A549 (cell line): ENCODE measurements at regions not wholly inside any gene's neighbourhood (a gene's known extent, or its start where the extent isn't known, plus 50 kb on each side); places are given as distances from the start of the nearest gene placed in this dataset.
"Not testable (repeated sequence)": the region's sequence is repeated elsewhere in the genome, so short reads cannot be mapped to it uniquely, and the experiment has no call there.

ENCODE experiments used
- ATAC-seq, 2 experiments: fragments of 200-7000 bp in 1 of 2; fragments of >200 bp in 1 of 2; cut with Nextera tagmentation in 1 of 2; cut with Tn5 transposase in 1 of 2; 3 replicates each; pipeline versions ENCODE4 v1.8.0 to v1.9.1; 2018 to 2020; ENCODE audit warnings: mild to moderate bottlenecking in 1 of 2, moderate library complexity in 1 of 2
- CTCF ChIA-PET: fragments of 300-600 bp; sonication (Branson Sonifier 250); formaldehyde crosslinking; extraction: SDS; loops from one replicate; lab custom pipeline; 2021; ENCODE audit warnings: antibody characterized with exemption, inconsistent platforms; lab: Yijun Ruan, JAX
- POLR2A ChIA-PET: fragments of 350-600 bp; formaldehyde crosslinking; extraction: SDS; loops from one replicate; lab custom pipeline; 2021; ENCODE audit warnings: antibody characterized with exemption, inconsistent platforms; lab: Yijun Ruan, JAX
- DNase-seq, 2 experiments: peaks; one replicate each; pipeline versions ENCODE4 v3.0.0 to v3.0.0-alpha.2; 2011 to 2016; ENCODE audit warnings: low read depth in 1 of 2, low spot score in 1 of 2
- FAIRE-seq: peaks from 2 replicates; lab custom pipeline; 2011; peaks lifted over from hg19 to GRCh38; lab: Jason Lieb, UNC
- H3K27ac ChIP-seq, 2 experiments: fragments of >200 bp; sonication (Bioruptor Twin); formaldehyde crosslinking; 3 replicates each; pipeline ENCODE4 v1.5.1; 2016 to 2017
- H3K4me1 ChIP-seq: fragments of >200 bp; sonication (Bioruptor Twin); formaldehyde crosslinking; 3 replicates; pipeline ENCODE4 v1.6.1; 2016
- H3K4me2 ChIP-seq: fragments of >200 bp; sonication (Bioruptor Twin); formaldehyde crosslinking; 3 replicates; pipeline ENCODE4 v1.6.1; 2016
- H3K4me3 ChIP-seq: fragments of >200 bp; sonication (Bioruptor Twin); formaldehyde crosslinking; 3 replicates; pipeline ENCODE4 v1.5.1; 2016
- H3K9me3 ChIP-seq: fragments of >200 bp; sonication (Bioruptor Twin); formaldehyde crosslinking; 3 replicates; pipeline ENCODE4 v1.6.1; 2016
- BCL3 ChIP-seq: fragments of >200 bp; sonication (Bioruptor Twin); formaldehyde crosslinking; IDR thresholded peaks from 3 replicates; pipeline ENCODE4 v1.6.1; 2016
- CBX2 ChIP-seq: fragments of 200-600 bp; sonication (generic); IDR thresholded peaks from 2 replicates; pipeline ENCODE4 v1.6.1; 2016; ENCODE audit warnings: low read depth, mild to moderate bottlenecking, borderline replicate concordance
- CBX8 ChIP-seq: fragments of 200-600 bp; sonication (generic); IDR thresholded peaks from 2 replicates; pipeline ENCODE4 v1.6.1; 2016
- CHD4 ChIP-seq: fragments of 200-600 bp; sonication (generic); IDR thresholded peaks from 2 replicates; pipeline ENCODE4 v1.6.1; 2016; ENCODE audit warnings: antibody characterized with exemption, mild to moderate bottlenecking, borderline replicate concordance
- EHF ChIP-seq: fragments of 250-450 bp; sonication (Bioruptor Pico); IDR thresholded peaks from 2 replicates; pipeline ENCODE4 v1.5.0; 2020; ENCODE audit warnings: mild to moderate bottlenecking
- EP300 ChIP-seq, 2 experiments: fragments of >200 bp; sonication (Bioruptor Twin); formaldehyde crosslinking; IDR thresholded peaks; 2 replicates in 1 of 2; 3 replicates in 1 of 2; pipeline ENCODE4 v1.6.1; 2016 to 2017
- ESRRA ChIP-seq: fragments of 150-350 bp; IDR thresholded peaks from 2 replicates; pipeline ENCODE4 v1.6.1; 2014; ENCODE audit warnings: mild to moderate bottlenecking, low read length, borderline replicate concordance
- FOSL2 ChIP-seq, 2 experiments: fragments of 450-650 bp in 1 of 2; fragments of >200 bp in 1 of 2; sonication (Bioruptor Twin) in 1 of 2; formaldehyde crosslinking; IDR thresholded peaks; 2 replicates each; pipeline versions ENCODE4 v1.5.0 to v1.6.1; 2016 to 2020; ENCODE audit warnings: mild to moderate bottlenecking in 1 of 2, moderate library complexity in 1 of 2
- HDAC2 ChIP-seq: fragments of 200-600 bp; sonication (generic); IDR thresholded peaks from 2 replicates; pipeline ENCODE4 v1.6.1; 2016
- HEYL ChIP-seq: fragments of 250-450 bp; sonication (Bioruptor Pico); IDR thresholded peaks from 2 replicates; pipeline ENCODE4 v1.8.0; 2021; ENCODE audit warnings: mild to moderate bottlenecking, moderate library complexity
- HOXA7 ChIP-seq: fragments of 250-450 bp; sonication (Bioruptor Pico); IDR thresholded peaks from 2 replicates; pipeline ENCODE4 v1.5.0; 2020; ENCODE audit warnings: mild to moderate bottlenecking, moderate library complexity
- HOXB13 ChIP-seq: fragments of 250-450 bp; sonication (Bioruptor Pico); IDR thresholded peaks from 2 replicates; pipeline ENCODE4 v1.5.0; 2020; ENCODE audit warnings: low read depth, mild to moderate bottlenecking, moderate library complexity
- NPAS2 ChIP-seq: fragments of 250-450 bp; sonication (Bioruptor Pico); IDR thresholded peaks from 2 replicates; pipeline ENCODE4 v1.8.0; 2022; ENCODE audit warnings: mild to moderate bottlenecking, moderate library complexity, borderline replicate concordance
- POLR2A ChIP-seq: IDR thresholded peaks from 2 replicates; pipeline ENCODE4 v1.6.1; 2012; ENCODE audit warnings: mild to moderate bottlenecking, low read length
- TFCP2L1 ChIP-seq: fragments of 250-450 bp; sonication (Bioruptor Pico); IDR thresholded peaks from 2 replicates; pipeline ENCODE4 v1.5.0; 2021; ENCODE audit warnings: mild to moderate bottlenecking
- TP53 ChIP-seq: fragments of 250-450 bp; sonication (Bioruptor Pico); IDR thresholded peaks from 2 replicates; pipeline ENCODE4 v1.5.0; 2021; ENCODE audit warnings: mild to moderate bottlenecking, moderate library complexity
- USF2 ChIP-seq: fragments of 450-650 bp; IDR thresholded peaks from 2 replicates; pipeline ENCODE4 v1.6.1; 2014; ENCODE audit warnings: antibody characterized with exemption
- ZC3H11A ChIP-seq: fragments of 450-650 bp; IDR thresholded peaks from 2 replicates; pipeline ENCODE4 v1.6.1; 2014; ENCODE audit warnings: antibody characterized with exemption, mild to moderate bottlenecking
- ZNF302 ChIP-seq: fragments of 250-450 bp; sonication (Bioruptor Pico); IDR thresholded peaks from 2 replicates; pipeline ENCODE4 v1.9.0; 2021; ENCODE audit warnings: inconsistent platforms, mild to moderate bottlenecking, moderate library complexity
- ZSCAN20 ChIP-seq: fragments of 250-450 bp; sonication (Bioruptor Pico); IDR thresholded peaks from 2 replicates; pipeline ENCODE4 v1.8.0; 2022; ENCODE audit warnings: mild to moderate bottlenecking, moderate library complexity
- WGBS: methylation state at CpG from one replicate; pipeline ENCODE4 v1.1.6; 2017; ENCODE audit errors: missing lambda C conversion rate; 5-methylcytosine and 5-hydroxymethylcytosine counted together
- TF ChIP-seq, protein P1 (sequence below): IDR thresholded peaks from 2 replicates; pipeline ENCODE4 v1.6.1; 2012
- TF ChIP-seq, protein P2 (sequence below): IDR thresholded peaks from 2 replicates; pipeline ENCODE4 v1.6.1; 2012

- Histone ChIP-seq H3K4me1 (no peaks in the 10 kb centered on the region), H3K27ac (no peak overlapping the region), H3K4me3 (no peak overlapping the region), H3K9me3 (no peaks in the 10 kb centered on the region; the same call in 2 of the 3 replicates), H3K4me2 (no peak overlapping the region)
- FAIRE-seq, result no peak
- DNase-seq, result no peak
- ChIA-PET POLR2A (no interaction called here), CTCF (no interaction called here)
- WGBS, result 84% methylated on average over 6 of the region's 6 CpGs
- TF ChIP-seq HOXB13 (CRISPR knock-in tag) (no peak), BCL3 (no peak), TFCP2L1 (CRISPR knock-in tag) (no peak), USF2 (no peak), ESRRA (no peak), CBX2 (no peak), CHD4 (no peak), EHF (CRISPR knock-in tag) (no peak), ZC3H11A (no peak), ZSCAN20 (no peak), HEYL (no peak), ZNF302 (CRISPR knock-in tag) (no peak)
- TF ChIP-seq, protein P1, sequence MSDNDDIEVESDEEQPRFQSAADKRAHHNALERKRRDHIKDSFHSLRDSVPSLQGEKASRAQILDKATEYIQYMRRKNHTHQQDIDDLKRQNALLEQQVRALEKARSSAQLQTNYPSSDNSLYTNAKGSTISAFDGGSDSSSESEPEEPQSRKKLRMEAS, result no peak
- ATAC-seq, result no peak
These were observed 124.9 kb downstream of the B3GNT2 start for GRCh38 chr2:62320657-62321357.

- H3K27ac ChIP-seq, H3K4me1 ChIP-seq, H3K9me3 ChIP-seq, DNase-seq, POLR2A ChIA-PET, FAIRE-seq, ATAC-seq, CTCF ChIA-PET, H3K4me3 ChIP-seq, H3K4me2 ChIP-seq: not testable (repeated sequence)
- 86% methylated on average over 2 of the region's 2 CpGs for WGBS
These were observed 124.2 kb downstream of the B3GNT2 start for GRCh38 chr2:62320137-62320536.

- no peaks in the 10 kb centered on the region for H3K4me1 ChIP-seq
- POLR2A ChIA-PET, result no interaction called here
- no peaks in the 10 kb centered on the region for H3K9me3 ChIP-seq
- H3K27ac ChIP-seq, result no peak overlapping the region
- TF ChIP-seq EP300 (IDR thresholded peaks at IDR 0.05) (no peak), FOSL2 (IDR thresholded peaks at IDR 0.05) (no peak), FOSL2 (CRISPR knock-in tag; IDR thresholded peaks at IDR 0.05) (no peak), POLR2A (no peak), HOXA7 (CRISPR knock-in tag) (no peak), CBX8 (no peak), TP53 (CRISPR knock-in tag) (no peak), HDAC2 (no peak), NPAS2 (CRISPR knock-in tag) (no peak)
- TF ChIP-seq, protein P2, sequence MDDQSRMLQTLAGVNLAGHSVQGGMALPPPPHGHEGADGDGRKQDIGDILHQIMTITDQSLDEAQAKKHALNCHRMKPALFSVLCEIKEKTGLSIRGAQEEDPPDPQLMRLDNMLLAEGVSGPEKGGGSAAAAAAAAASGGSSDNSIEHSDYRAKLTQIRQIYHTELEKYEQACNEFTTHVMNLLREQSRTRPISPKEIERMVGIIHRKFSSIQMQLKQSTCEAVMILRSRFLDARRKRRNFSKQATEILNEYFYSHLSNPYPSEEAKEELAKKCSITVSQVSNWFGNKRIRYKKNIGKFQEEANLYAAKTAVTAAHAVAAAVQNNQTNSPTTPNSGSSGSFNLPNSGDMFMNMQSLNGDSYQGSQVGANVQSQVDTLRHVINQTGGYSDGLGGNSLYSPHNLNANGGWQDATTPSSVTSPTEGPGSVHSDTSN, result no peak
- TF ChIP-seq, all 56 proteins: peak for 0
- Histone ChIP-seq H3K4me2 (no peak overlapping the region), H3K4me3 (no peak overlapping the region)
- DNase-seq (no peak), ATAC-seq (no peak), FAIRE-seq (no peak)
- CTCF ChIA-PET, result interaction anchor here (1.0 kb wide), 1 partner anchor 40 kb away, joined by 3 read pairs; no protein-coding TSS in a partner anchor
- 33% methylated on average over 1 of the region's 1 CpG for whole genome bisulfite sequencing
These were observed 123.2 kb downstream of the B3GNT2 start for GRCh38 chr2:62319070-62319469.
